HG03039 (cell line): ENCODE measurements at regions not wholly inside any gene's neighbourhood (a gene's known extent, or its start where the extent isn't known, plus 50 kb on each side); places are given as distances from the start of the nearest gene placed in this dataset.

Source experiments
- ATAC-seq: cut with Tn5 transposase; IDR thresholded peaks from one replicate; pipeline ENCODE4 v1.9.1; 2021; ENCODE audit warnings: mild to moderate bottlenecking, moderate library complexity; ENCODE audit not compliant: unreplicated experiment

DNA sequence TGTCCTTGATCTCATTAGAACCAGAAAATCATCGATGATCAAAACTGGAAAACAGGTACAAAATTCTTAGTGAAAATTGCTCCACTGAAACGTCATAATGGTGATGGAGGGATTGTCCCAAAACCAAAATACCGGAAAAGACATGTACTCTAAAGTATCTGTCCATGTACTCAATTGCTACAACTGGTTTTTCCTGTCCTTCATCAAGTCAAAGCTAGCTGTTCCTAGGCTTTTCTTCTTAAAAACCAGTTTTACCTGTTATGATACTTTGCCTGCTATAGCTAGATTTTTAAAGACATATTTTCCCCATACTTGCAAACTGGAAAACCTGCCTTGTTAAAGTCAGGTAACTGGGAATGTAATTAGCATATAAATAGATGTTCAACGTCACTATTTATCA is 50.5 kb upstream of the LRRC1 start:
- no peak for ATAC-seq

- no peak for ATAC-seq
Observed at GRCh38 chr6:53741034-53741823, 53.6 kb upstream of the LRRC1 start.

- no peak for ATAC-seq
Observed at GRCh38 chr6:53737746-53738145, 57.1 kb upstream of the LRRC1 start.

- no peak for ATAC-seq
Observed at GRCh38 chr6:53735896-53736295, 58.9 kb upstream of the LRRC1 start.

- ATAC-seq: peak; percentile 47
Observed at GRCh38 chr6:53734473-53735299, 60.1 kb upstream of the LRRC1 start.

GRCh38 chr6:53731866-53732636 is 62.8 kb upstream of the LRRC1 start:
- no peak for ATAC-seq

DNA sequence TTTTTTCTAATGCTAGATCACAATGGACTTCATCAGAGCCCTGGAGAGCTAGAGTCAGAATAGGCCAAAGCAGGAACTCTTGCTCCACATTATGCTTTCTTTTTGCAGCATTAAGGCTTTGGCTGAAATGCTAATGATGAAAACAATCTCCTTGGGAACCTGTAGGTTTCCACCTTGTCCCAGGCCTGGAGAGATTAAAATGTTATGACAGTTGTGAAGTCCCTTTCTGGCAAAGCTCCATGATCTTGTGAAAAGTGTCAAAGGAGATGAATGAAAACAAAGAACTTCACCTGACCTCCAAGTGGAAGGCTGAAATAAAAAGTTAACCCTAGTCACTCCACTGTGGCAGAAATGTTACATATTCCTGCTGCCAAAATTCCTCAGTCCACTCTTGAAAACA is 64.0 kb upstream of the LRRC1 start:
- no peak for ATAC-seq

DNA sequence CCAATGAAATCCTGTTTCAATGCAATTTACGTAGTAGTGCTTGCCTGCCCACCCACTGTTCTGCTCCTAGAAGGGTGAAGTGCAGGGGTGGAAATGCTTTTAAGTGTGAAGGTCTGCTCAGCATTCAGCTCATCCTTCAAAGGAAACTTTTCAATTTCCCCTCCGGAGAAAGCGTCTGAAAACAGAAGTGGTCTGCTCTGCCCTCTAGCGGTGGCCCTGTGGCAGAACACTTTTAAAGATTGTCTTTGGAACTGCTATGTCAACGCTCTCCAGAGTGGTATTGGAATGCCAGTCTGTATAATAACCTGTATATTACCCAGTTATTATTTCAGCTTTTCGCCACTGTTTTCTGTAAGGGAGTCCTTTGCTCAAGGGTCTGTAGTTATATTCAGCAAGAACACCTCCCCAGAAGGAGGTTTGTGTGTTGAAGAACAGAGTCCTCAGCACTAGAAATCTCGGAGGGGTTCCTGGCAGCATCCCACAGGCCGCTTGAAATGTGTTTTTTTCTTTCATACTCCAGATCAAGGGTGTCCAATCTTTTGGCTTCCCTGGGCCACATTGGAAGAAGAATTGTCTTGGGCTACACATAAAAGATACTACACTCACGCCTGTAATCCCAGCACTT is 63.1 kb upstream of the KLHL31 start:
- ATAC-seq: peak; percentile 71

GRCh38 chr6:53727748-53728147 is 62.2 kb upstream of the KLHL31 start:
- ATAC-seq: no peak

DNA sequence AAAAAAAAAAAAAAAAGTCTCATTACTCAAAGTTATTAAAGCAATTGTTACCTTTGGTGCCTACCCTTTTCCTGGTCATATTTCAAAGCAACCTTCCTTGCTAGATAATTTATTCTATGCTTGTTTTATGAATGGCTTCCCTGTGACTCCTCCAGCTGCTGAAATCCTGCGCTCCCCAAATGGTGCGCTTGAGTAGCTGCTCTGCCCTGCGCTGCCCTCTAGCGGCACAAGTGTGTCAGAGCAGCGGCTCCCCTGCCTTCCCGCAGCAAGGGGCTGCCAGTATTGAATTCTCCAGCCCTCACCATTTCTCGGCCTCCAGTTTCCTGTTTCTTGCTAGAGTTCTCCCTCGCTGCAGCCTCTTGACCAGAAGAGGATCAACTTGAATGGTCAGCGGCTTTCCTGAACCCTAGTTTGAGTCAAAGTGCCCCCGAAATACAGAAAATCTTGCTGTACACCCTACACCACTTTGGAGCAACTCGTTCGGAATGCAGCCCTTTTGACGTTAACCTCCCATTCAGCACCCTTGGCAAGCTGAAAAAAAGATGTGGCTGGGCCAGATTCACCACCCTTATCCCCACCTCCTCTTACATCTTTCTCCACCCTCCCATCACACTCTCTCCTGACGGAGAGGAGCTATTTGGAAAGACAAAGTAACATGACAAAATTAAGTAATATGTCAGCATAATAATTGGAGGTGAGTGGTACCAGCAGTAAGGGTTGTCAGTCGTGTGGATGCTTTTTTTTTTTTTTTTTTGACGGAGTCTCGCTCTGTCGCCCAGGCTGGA is 60.4 kb upstream of the KLHL31 start:
- ATAC-seq: peak; percentile 87

GRCh38 chr6:53724501-53724900 is 58.9 kb upstream of the KLHL31 start:
- no peak for ATAC-seq

DNA sequence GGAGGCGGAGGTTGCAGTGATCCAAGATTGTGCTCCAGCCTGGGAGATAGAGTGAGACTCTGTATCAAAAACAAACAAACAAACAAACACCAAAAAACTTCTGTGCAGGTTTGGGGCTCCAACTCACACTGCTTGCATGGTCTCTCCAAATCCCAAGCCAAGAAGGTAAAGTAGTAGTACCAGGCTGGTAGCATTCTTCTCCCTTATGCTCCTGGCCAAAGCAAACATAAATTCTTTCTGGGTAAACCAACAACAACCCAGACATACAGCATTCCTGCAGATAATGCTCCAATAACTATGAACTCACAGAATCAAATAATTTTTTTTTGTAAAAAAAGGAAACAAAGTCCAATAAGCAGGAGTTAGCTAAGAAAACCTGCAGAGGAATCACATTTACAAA is 57.8 kb upstream of the KLHL31 start:
- ATAC-seq: no peak

- ATAC-seq: no peak
Observed at GRCh38 chr6:53721766-53722165, 56.2 kb upstream of the KLHL31 start.

DNA sequence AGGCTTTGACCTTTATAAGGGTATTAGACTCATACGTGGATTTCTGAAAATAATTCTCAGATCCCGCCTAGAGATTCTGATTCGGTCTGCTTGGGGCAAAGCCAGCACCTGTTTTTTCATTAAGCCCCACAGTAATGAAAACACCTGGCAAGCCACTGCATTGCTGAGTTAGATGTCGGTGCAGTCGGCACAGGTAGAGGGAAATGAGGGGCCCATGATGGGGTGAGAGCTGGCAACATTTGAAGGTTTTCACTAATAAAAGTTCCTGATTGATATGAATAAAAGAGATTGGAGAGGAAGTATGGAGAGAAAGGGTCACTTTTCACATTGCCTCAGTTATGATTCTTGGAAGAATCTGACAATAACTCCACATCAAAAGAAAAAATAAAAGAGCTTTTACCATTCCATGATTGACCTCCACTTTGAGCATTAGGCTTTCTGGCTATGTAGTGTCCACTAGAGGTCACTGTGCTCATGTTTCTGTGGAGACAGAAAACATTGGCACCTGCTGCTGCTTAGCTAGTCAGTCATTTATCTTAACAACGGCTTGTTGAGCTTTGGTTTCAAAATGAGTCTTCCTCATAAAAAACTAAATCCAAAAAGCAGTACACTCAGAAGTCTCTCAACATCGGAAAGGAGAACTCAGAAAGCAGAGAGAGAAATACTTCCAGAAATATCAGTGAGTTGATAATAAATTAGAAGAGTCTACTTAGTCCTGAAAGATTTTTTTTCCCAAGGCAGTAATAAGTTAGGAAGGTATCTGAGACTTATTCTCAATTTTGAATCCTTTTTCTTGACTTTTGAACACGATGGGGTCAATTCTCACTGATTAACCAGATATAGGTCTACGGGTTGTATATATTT is 53.3 kb upstream of the KLHL31 start:
- peak; percentile 99 for ATAC-seq

DNA sequence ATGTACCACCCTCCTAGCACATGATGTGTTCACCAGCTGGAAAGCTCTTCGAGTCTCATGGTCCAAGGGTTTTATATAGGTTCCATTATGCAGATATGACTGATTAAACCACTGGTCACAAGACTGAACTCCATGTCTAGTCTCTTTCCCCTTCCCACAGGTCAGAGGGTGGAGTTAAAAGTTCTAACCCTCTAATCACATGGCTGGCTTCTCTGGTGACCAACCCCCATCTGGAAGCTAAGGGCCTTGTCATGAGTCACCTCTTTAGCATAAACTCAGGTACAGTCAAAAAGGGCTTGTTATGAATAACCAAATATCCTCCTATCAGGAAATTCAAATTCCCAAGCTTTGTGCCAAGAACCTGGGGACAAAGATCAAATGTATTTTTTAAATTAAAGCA is 52.0 kb upstream of the KLHL31 start:
- ATAC-seq: no peak

- no peak for ATAC-seq
Observed at GRCh38 chr6:53715434-53715833, 49.9 kb upstream of the KLHL31 start.
